Lower lobe of right lung (tissue), 2 donors: ENCODE measurements at regions not wholly inside any gene's neighbourhood (a gene's known extent, or its start where the extent isn't known, plus 50 kb on each side); places are given as distances from the start of the nearest gene placed in this dataset.

Experiments
- ATAC-seq, 2 donors: fragments of 200-7000 bp; cut with Tn5 transposase; one replicate each; pipeline ENCODE4 v1.9.1; 2020 to 2022; ENCODE audit warnings: mild to moderate bottlenecking in 2 of 2, moderate library complexity in 2 of 2
- DNase-seq: peaks from one replicate; pipeline ENCODE4 v3.0.0-alpha.2; 2020
- H3K27ac ChIP-seq: fragments of 200-600 bp; one replicate; pipeline ENCODE4 v1.8.0; 2022
- H3K27me3 ChIP-seq: fragments of 200-600 bp; one replicate; pipeline ENCODE4 v1.8.0; 2022; ENCODE audit warnings: low read depth
- H3K36me3 ChIP-seq: fragments of 200-600 bp; one replicate; pipeline ENCODE4 v1.8.0; 2022; ENCODE audit warnings: mild to moderate bottlenecking
- H3K4me1 ChIP-seq: fragments of 200-600 bp; one replicate; pipeline ENCODE4 v1.8.0; 2022
- H3K4me3 ChIP-seq: fragments of 200-600 bp; one replicate; pipeline ENCODE4 v1.8.0; 2022; ENCODE audit warnings: mild to moderate bottlenecking
- H3K9me3 ChIP-seq: fragments of 200-600 bp; one replicate; pipeline ENCODE4 v1.8.0; 2022
- CTCF ChIP-seq: fragments of 200-600 bp; IDR thresholded peaks from one replicate; pipeline ENCODE4 v1.8.0; 2022; ENCODE audit warnings: antibody characterized with exemption, mild to moderate bottlenecking
- intact Hi-C: fragments of 100-400 bp; cut with DNase I; formaldehyde crosslinking; loops from one replicate; pipeline ENCODE4 v1.11.0; 2022
- donor health status: DM: no; HTN: yes; CAD: no; lungs with severe emphysema.

GRCh38 chr12:53827306-53827705 lies 75.5 kb upstream of the CISTR start:
- no peak for TF ChIP-seq CTCF
- intact Hi-C loops: no loop called here
- no peak for DNase-seq

GRCh38 chr12:53828598-53828997 lies 76.8 kb upstream of the CISTR start:
- no peaks in the 10 kb centered on the region for H3K9me3 ChIP-seq
- ATAC-seq: no peak
- H3K36me3 ChIP-seq: no peaks in the 10 kb centered on the region
- intact Hi-C loops: no loop called here
- DNase-seq: no peak
- H3K4me3 ChIP-seq: no peak overlapping the region
- no peak overlapping the region for H3K27ac ChIP-seq
- H3K4me1 ChIP-seq: no peaks in the 10 kb centered on the region
- no peak for TF ChIP-seq CTCF
- peaks cover 10% of the 10 kb centered on the region for H3K27me3 ChIP-seq

More at GRCh38 chr12:53827306-53827705, 75.5 kb upstream of the CISTR start:
- no peaks in the 10 kb centered on the region for H3K9me3 ChIP-seq
- ATAC-seq: no peak
- H3K4me3 ChIP-seq: no peak overlapping the region
- no peak overlapping the region for H3K27ac ChIP-seq
- H3K27me3 ChIP-seq: peaks cover 11% of the 10 kb centered on the region
- H3K4me1 ChIP-seq: no peaks in the 10 kb centered on the region
- H3K36me3 ChIP-seq: no peaks in the 10 kb centered on the region

GRCh38 chr12:53829130-53829819 lies 77.5 kb upstream of the CISTR start:
- Histone ChIP-seq H3K27me3 (peaks cover 12% of the 10 kb centered on the region), H3K9me3 (no peaks in the 10 kb centered on the region), H3K4me3 (no peak overlapping the region), H3K4me1 (no peaks in the 10 kb centered on the region), H3K27ac (no peak overlapping the region), H3K36me3 (no peaks in the 10 kb centered on the region)
- no peak for TF ChIP-seq CTCF
- DNase-seq: no peak
- intact Hi-C loops: no loop called here
- ATAC-seq: no peak

- Histone ChIP-seq H3K36me3 (no peaks in the 10 kb centered on the region), H3K9me3 (no peaks in the 10 kb centered on the region), H3K27me3 (peaks cover 11% of the 10 kb centered on the region), H3K4me3 (no peak overlapping the region), H3K27ac (no peak overlapping the region), H3K4me1 (no peaks in the 10 kb centered on the region)
- TF ChIP-seq CTCF: no peak
- DNase-seq (no peak), ATAC-seq (no peak)
- intact Hi-C loops: no loop called here
Measured at GRCh38 chr12:53830631-53831030, 78.9 kb upstream of the CISTR start.

- ATAC-seq (no peak), DNase-seq (no peak)
- no peaks in the 10 kb centered on the region for H3K4me1 ChIP-seq
- TF ChIP-seq CTCF: no peak
- H3K27me3 ChIP-seq: peaks cover 24% of the 10 kb centered on the region
- intact Hi-C loops: no loop called here
- H3K36me3 ChIP-seq: no peaks in the 10 kb centered on the region
- H3K27ac ChIP-seq: no peak overlapping the region
- no peaks in the 10 kb centered on the region for H3K9me3 ChIP-seq
- no peak overlapping the region for H3K4me3 ChIP-seq
Measured at GRCh38 chr12:53836119-53836655, 84.4 kb upstream of the CISTR start.
